H1 (cell line): ENCODE measurements at regions not wholly inside any gene's neighbourhood (a gene's known extent, or its start where the extent isn't known, plus 50 kb on each side); places are given as distances from the start of the nearest gene placed in this dataset.

ENCODE experiments used
- CTCF ChIA-PET: fragments of 300-600 bp; sonication (Branson Sonifier 250); formaldehyde crosslinking; loops from one replicate; lab custom pipeline; 2021; ENCODE audit not compliant: partially characterized antibody; lab: Charles Lee
- POLR2A ChIA-PET: fragments of 300-600 bp; sonication (Branson Sonifier 250); formaldehyde crosslinking; loops from one replicate; lab custom pipeline; 2021; ENCODE audit warnings: inconsistent platforms; ENCODE audit not compliant: partially characterized antibody; lab: Charles Lee
- DNase-seq, 2 experiments: peaks; one replicate each; pipeline versions ENCODE4 v3.0.0 to v3.0.0-alpha.2; 2010 to 2022; ENCODE audit warnings: low spot score in 2 of 2, low read depth in 1 of 2, mixed read lengths in 1 of 2
- FAIRE-seq: peaks from 2 replicates; lab custom pipeline; 2011; peaks lifted over from hg19 to GRCh38; lab: Jason Lieb, UNC
- H2AFZ ChIP-seq: 2 replicates; pipeline ENCODE4 v1.8.1; 2012; ENCODE audit warnings: low read length, inconsistent platforms
- H2AK5ac ChIP-seq: 2 replicates; pipeline ENCODE4 v1.6.1; 2013; ENCODE audit warnings: low read depth, low read length
- H2BK120ac ChIP-seq: replicated peaks from 2 replicates; pipeline ENCODE3; 2013; ENCODE audit warnings: low read depth, low read length, inconsistent platforms
- H2BK12ac ChIP-seq: 2 replicates; pipeline ENCODE4 v1.6.1; 2013; ENCODE audit warnings: low read depth, low read length
- H2BK15ac ChIP-seq: 2 replicates; pipeline ENCODE4 v1.6.1; 2013; ENCODE audit warnings: low read length
- H2BK20ac ChIP-seq: 2 replicates; pipeline ENCODE4 v1.6.1; 2013; ENCODE audit warnings: low read length
- H2BK5ac ChIP-seq: 2 replicates; pipeline ENCODE4 v1.6.1; 2013; ENCODE audit warnings: low read depth, low read length
- H3K14ac ChIP-seq: 2 replicates; pipeline ENCODE4 v1.6.1; 2013; ENCODE audit warnings: inconsistent platforms; ENCODE audit not compliant: insufficient read length
- H3K18ac ChIP-seq: 2 replicates; pipeline ENCODE4 v1.6.1; 2013; ENCODE audit warnings: low read length; ENCODE audit errors: extremely low read depth
- H3K23ac ChIP-seq: 2 replicates; pipeline ENCODE4 v1.6.1; 2013; ENCODE audit warnings: inconsistent platforms; ENCODE audit not compliant: insufficient read length
- H3K23me2 ChIP-seq: 2 replicates; pipeline ENCODE4 v1.6.1; 2013; ENCODE audit warnings: low read depth, low read length
- H3K27ac ChIP-seq: 2 replicates; pipeline ENCODE4 v1.6.1; 2011; ENCODE audit warnings: low read depth, low read length, inconsistent platforms
- H3K27me3 ChIP-seq, 4 experiments: replicated peaks in 1 of 4; 1 replicate in 1 of 4; 2 replicates in 3 of 4; pipeline versions ENCODE4 v1.6.1 to v1.8.1; 2011 to 2013; ENCODE audit warnings: low read length in 3 of 4, mild to moderate bottlenecking in 3 of 4, inconsistent platforms in 2 of 4, mixed read lengths in 2 of 4, moderate library complexity in 1 of 4; ENCODE audit not compliant: control insufficient read depth in 3 of 4, insufficient read depth in 3 of 4; ENCODE audit errors: extremely low read depth in 1 of 4
- H3K36me3 ChIP-seq, 4 experiments: 2 replicates each; pipeline versions ENCODE4 v1.6.1 to v1.8.1; 2011 to 2013; ENCODE audit warnings: mild to moderate bottlenecking in 4 of 4, low read length in 3 of 4, moderate library complexity in 2 of 4, control low read depth in 1 of 4, inconsistent platforms in 1 of 4; ENCODE audit not compliant: insufficient read depth in 4 of 4, control insufficient read depth in 2 of 4
- H3K4ac ChIP-seq: replicated peaks from 2 replicates; pipeline ENCODE3; 2013; ENCODE audit warnings: low read length, low read depth, mixed read lengths, inconsistent platforms; ENCODE audit not compliant: insufficient read length
- H3K4me1 ChIP-seq, 4 experiments: replicated peaks in 1 of 4; 1 replicate in 1 of 4; 2 replicates in 3 of 4; pipeline versions ENCODE4 v1.6.1 to v1.8.1; 2011 to 2013; ENCODE audit warnings: low read length in 3 of 4, inconsistent platforms in 2 of 4, mixed read lengths in 1 of 4; ENCODE audit not compliant: insufficient read depth in 4 of 4, control insufficient read depth in 3 of 4
- H3K4me2 ChIP-seq, 2 experiments: 2 replicates each; pipeline versions ENCODE4 v1.6.1 to v1.8.1; 2011 to 2013; ENCODE audit warnings: low read depth in 2 of 2, low read length in 2 of 2, control low read depth in 1 of 2, inconsistent platforms in 1 of 2, mild to moderate bottlenecking in 1 of 2; ENCODE audit not compliant: insufficient read depth in 1 of 2
- H3K4me3 ChIP-seq, 4 experiments: fragments of 200-600, 300-600 bp in 1 of 4; sonication (generic), shearing (Covaris generic), sonication (Bioruptor Twin) in 1 of 4; 2 replicates each; pipeline versions ENCODE4 v1.5.1 to v1.8.1; 2011 to 2016; ENCODE audit warnings: low read length in 4 of 4, low read depth in 3 of 4, control low read depth in 2 of 4, inconsistent platforms in 2 of 4, mild to moderate bottlenecking in 2 of 4, mixed read lengths in 1 of 4, moderate library complexity in 1 of 4; ENCODE audit not compliant: insufficient read depth in 2 of 4; ENCODE audit errors: extremely low read depth in 1 of 4
- H3K56ac ChIP-seq: replicated peaks from 2 replicates; pipeline ENCODE3; 2013; ENCODE audit warnings: low read depth, mild to moderate bottlenecking, mixed read lengths, low read length, inconsistent platforms; ENCODE audit not compliant: insufficient read length
- H3K79me1 ChIP-seq: 2 replicates; pipeline ENCODE4 v1.6.1; 2013; ENCODE audit warnings: low read depth, low read length, control low read depth
- H3K79me2 ChIP-seq, 2 experiments: 2 replicates each; pipeline versions ENCODE4 v1.6.1 to v1.8.1; 2012 to 2013; ENCODE audit warnings: low read length in 2 of 2, mild to moderate bottlenecking in 2 of 2, inconsistent platforms in 1 of 2; ENCODE audit not compliant: insufficient read depth in 2 of 2, control insufficient read depth in 1 of 2
- H3K9ac ChIP-seq, 4 experiments: replicated peaks in 1 of 4; 1 replicate in 1 of 4; 2 replicates in 3 of 4; pipeline versions ENCODE4 v1.6.1 to v1.8.1; 2011 to 2013; ENCODE audit warnings: low read depth in 3 of 4, low read length in 3 of 4, control low read depth in 2 of 4, mild to moderate bottlenecking in 2 of 4, moderate library complexity in 2 of 4, inconsistent platforms in 1 of 4; ENCODE audit errors: extremely low read depth in 1 of 4
- H3K9me3 ChIP-seq, 2 experiments: 2 replicates each; pipeline versions ENCODE4 v1.6.1 to v1.8.1; 2012 to 2013; ENCODE audit warnings: mild to moderate bottlenecking in 2 of 2, moderate library complexity in 2 of 2, control low read depth in 1 of 2, inconsistent platforms in 1 of 2, low read depth in 1 of 2, low read length in 1 of 2, mixed read lengths in 1 of 2; ENCODE audit not compliant: insufficient read depth in 2 of 2
- H4K20me1 ChIP-seq, 2 experiments: replicated peaks in 1 of 2; 2 replicates each; pipeline versions ENCODE3 to v1.8.1; 2011 to 2013; ENCODE audit warnings: inconsistent platforms in 2 of 2, low read length in 2 of 2, mild to moderate bottlenecking in 1 of 2; ENCODE audit not compliant: insufficient read depth in 2 of 2, control insufficient read depth in 1 of 2
- H4K5ac ChIP-seq: 2 replicates; pipeline ENCODE4 v1.6.1; 2013; ENCODE audit warnings: low read length, low read depth, mixed read lengths, inconsistent platforms; ENCODE audit not compliant: insufficient read length
- H4K8ac ChIP-seq: 2 replicates; pipeline ENCODE4 v1.8.0; 2013; ENCODE audit warnings: mild to moderate bottlenecking, moderate library complexity, low read length, inconsistent platforms; ENCODE audit not compliant: insufficient read depth; ENCODE audit errors: extremely low read depth
- H4K91ac ChIP-seq: replicated peaks from 2 replicates; pipeline ENCODE3; 2013; ENCODE audit warnings: low read length, mixed read lengths, inconsistent platforms; ENCODE audit not compliant: insufficient read length
- WGBS, 2 experiments: shearing (Covaris generic) in 1 of 2; methylation state at CpG; one replicate each; pipeline versions ENCODE4 v1.1.6 to v1.1.7; 2013 to 2015; ENCODE audit warnings: low lambda C conversion rate in 2 of 2, mixed read lengths in 2 of 2, inconsistent platforms in 1 of 2, low coverage in 1 of 2, missing lambda C conversion rate in 1 of 2; ENCODE audit not compliant: insufficient replicate concordance in 2 of 2, insufficient coverage in 1 of 2, insufficient read length in 1 of 2; ENCODE audit errors: extremely low coverage in 1 of 2, missing lambda C conversion rate in 1 of 2; 5-methylcytosine and 5-hydroxymethylcytosine counted together

DNA sequence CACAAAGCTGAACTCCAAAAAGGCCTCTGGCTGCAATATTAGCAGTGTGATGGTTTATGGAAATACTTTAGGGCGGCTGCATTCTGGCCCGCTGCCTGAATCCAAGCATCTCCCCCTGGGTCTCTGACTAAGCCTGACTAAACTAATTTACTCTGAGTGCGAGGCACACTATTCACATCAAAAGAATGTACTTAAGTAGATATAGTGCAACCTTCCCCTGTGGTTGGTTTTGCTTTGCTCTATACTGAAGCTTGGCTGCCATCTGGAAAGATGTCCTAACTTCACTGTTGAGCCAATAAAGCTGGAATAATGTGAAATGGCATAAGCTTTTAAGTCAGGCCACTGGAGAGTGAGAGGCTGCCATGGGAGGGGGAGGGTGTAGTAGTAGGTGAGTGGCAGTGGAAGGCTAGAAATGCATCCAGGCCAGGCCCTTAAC, 321.6 kb downstream of the AASDHPPT start:
- Histone ChIP-seq H3K27me3 (no peaks in the 10 kb centered on the region), H3K18ac (no peak overlapping the region), H4K20me1 (no peaks in the 10 kb centered on the region), H3K56ac (no peak overlapping the region), H3K4ac (no peak overlapping the region), H3K9me3 (no peaks in the 10 kb centered on the region), H2BK20ac (0 out of 2 replicates have a peak overlapping the region, but pooled peaks have one; percentile 18), H3K23ac (no peak overlapping the region), H3K14ac (no peak overlapping the region), H2BK5ac (no peak overlapping the region), H2AK5ac (no peak overlapping the region), H3K79me1 (no peaks in the 10 kb centered on the region), H3K4me1 (peaks cover 0 to 5% (median 0%) of the 10 kb centered on the region in 4 experiments; a peak in 1 of 7 replicates), H3K4me3 (no peak overlapping the region), H3K79me2 (no peaks in the 10 kb centered on the region), H4K91ac (no peak overlapping the region), H3K4me2 (no peak overlapping the region), H4K8ac (no peak overlapping the region), H2BK120ac (no peak overlapping the region), H3K36me3 (no peaks in the 10 kb centered on the region), H2AFZ (no peak overlapping the region), H2BK12ac (no peak overlapping the region), H3K23me2 (no peaks in the 10 kb centered on the region), H3K9ac (no peak overlapping the region), H3K27ac (no peak overlapping the region), H4K5ac (no peak overlapping the region), H2BK15ac (no peak overlapping the region)
- WGBS, 2 experiments = 82% methylated on average over 3 of the region's 3 CpGs; no CpG with 5 or more reads in 1 of the 2 experiments
- no peak for DNase-seq
- CTCF ChIA-PET = interaction anchor here (0.6 to 0.7 kb wide), 2 partner anchors 238 to 688 kb away, joined by 3 read pairs; no protein-coding TSS in a partner anchor
- FAIRE-seq = no peak
- POLR2A ChIA-PET = no interaction called here
